ENCODE measurements at regions not wholly inside any gene's neighbourhood (a gene's known extent, or its start where the extent isn't known, plus 50 kb on each side); places are given as distances from the start of the nearest gene placed in this dataset.
"Not testable (repeated sequence)": the region's sequence is repeated elsewhere in the genome, so short reads cannot be mapped to it uniquely, and the experiment has no call there.

DNA sequence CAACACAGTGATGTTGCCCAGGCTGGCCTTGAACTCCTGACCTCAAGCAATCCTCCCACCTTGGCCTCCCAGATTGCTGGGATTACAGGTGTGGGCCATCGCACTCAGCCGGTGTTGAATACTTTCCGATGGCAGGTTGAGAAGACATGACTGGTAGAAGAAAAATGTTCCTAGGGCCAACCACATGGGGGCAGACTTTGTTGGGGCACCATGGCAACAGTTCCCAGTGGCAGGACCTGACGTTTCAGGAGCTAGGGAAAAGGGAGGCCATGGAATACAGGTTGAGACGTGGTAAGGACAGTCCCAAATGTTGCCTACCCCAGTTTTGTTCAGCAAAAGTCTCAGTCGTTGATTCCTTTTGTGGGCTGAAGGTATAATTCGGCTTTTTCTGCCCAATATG is 134.6 kb downstream of the ASMT start:
- Mint-ChIP-seq H3K4me3 (no peak overlapping the region), H3K27ac (no peak overlapping the region), H3K9me3 (peaks cover 8% of the 10 kb centered on the region), H3K27me3 (no peaks in the 10 kb centered on the region), H3K36me3 (peaks cover 32% of the 10 kb centered on the region), H3K4me1 (peaks cover 7% of the 10 kb centered on the region)
- ATAC-seq, result no peak

DNA sequence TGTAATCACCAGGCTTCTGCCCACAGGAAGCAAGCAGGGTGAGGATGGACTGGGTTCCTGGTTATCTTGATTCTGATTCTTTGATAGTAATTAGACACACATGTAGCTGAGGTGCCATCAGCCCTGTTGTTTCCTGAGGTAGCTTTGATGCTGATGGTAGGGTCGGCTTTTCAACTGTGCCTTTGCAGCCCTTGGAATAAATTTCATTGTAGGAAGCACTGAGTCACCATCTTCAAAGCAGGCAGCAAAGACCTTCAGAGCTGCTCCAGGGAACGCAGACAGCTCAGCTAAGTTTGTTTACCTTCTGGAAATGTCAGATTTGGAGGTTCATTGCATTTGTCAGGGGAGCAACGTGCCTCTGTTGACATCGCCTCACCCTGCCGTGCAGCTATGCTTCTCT is 135.4 kb downstream of the ASMT start:
- Mint-ChIP-seq H3K4me3 (no peak overlapping the region), H3K4me1 (peaks cover 7% of the 10 kb centered on the region), H3K36me3 (peaks cover 24% of the 10 kb centered on the region), H3K9me3 (peaks cover 3% of the 10 kb centered on the region), H3K27ac (no peak overlapping the region), H3K27me3 (no peaks in the 10 kb centered on the region)
- ATAC-seq, result no peak

DNA sequence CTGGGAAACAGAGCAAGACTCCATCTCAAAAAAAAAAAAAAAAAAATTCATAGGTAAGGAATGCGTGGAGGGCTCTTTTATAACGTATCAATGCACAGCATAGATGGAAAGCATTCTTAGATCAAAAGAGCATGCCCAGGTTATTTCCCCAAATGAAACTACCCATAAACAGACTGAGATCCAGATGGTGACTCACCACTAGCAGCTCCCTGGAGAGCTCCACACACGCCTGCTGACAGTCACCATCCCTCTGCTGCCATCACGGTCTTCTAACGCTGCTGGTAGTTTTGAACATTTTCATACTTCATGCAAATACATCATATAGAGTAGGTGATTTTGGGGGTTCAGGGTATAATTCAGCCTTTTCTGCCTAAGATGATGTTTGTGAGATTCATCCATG is 136.9 kb downstream of the ASMT start:
- H3K27ac Mint-ChIP-seq, result no peak overlapping the region
- H3K36me3 Mint-ChIP-seq, result peaks cover 20% of the 10 kb centered on the region
- H3K4me3 Mint-ChIP-seq, result no peak overlapping the region
- ATAC-seq, result peak; percentile 56
- H3K27me3 Mint-ChIP-seq, result no peaks in the 10 kb centered on the region
- peaks cover 3% of the 10 kb centered on the region for H3K9me3 Mint-ChIP-seq
- H3K4me1 Mint-ChIP-seq, result peaks cover 7% of the 10 kb centered on the region

DNA sequence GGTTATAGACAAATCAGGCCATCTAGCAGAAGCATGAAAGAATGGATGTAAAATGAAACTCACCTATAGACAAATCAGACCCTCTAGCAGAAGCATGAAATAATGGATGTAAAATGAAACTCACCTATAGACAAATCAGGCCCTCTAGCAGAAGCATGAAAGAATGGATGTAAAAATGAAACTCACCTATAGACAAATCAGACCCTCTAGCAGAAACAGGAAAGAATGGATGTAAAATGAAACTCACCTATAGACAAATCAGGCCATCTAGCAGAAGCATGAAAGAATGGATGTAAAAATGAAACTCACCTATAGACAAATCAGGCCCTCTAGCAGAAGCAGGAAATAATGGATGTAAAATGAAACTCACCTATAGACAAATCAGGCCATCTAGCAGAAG is 137.9 kb downstream of the ASMT start:
- H3K4me3 Mint-ChIP-seq, ATAC-seq, H3K9me3 Mint-ChIP-seq, H3K27me3 Mint-ChIP-seq, H3K27ac Mint-ChIP-seq, H3K4me1 Mint-ChIP-seq: not testable (repeated sequence)
- H3K36me3 Mint-ChIP-seq, result peaks cover 25% of the 10 kb centered on the region

DNA sequence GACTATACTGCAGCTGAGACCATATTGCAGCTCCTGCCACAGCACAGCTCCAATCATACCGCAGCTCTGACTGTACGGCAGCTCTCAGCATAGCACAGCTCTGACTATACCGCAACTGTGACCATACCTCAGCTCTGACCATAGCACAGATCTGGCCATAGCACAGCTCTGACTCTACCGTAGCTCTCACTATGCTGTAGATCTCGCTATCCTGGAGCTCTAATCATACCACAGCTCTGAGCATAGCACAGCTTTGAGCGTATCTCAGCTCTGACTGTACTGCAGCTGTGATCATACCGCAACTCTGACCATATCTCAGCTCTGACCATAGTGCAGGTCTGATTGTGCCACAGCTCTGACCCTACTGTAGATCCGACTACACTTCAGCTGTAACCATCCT is 139.2 kb downstream of the ASMT start:
- no peak overlapping the region for H3K4me3 Mint-ChIP-seq
- ATAC-seq, result no peak
- peaks cover 29% of the 10 kb centered on the region for H3K36me3 Mint-ChIP-seq
- peaks cover 9% of the 10 kb centered on the region for H3K9me3 Mint-ChIP-seq
- H3K27ac Mint-ChIP-seq, result no peak overlapping the region
- H3K4me1 Mint-ChIP-seq, result peaks cover 7% of the 10 kb centered on the region
- H3K27me3 Mint-ChIP-seq, result no peaks in the 10 kb centered on the region

DNA sequence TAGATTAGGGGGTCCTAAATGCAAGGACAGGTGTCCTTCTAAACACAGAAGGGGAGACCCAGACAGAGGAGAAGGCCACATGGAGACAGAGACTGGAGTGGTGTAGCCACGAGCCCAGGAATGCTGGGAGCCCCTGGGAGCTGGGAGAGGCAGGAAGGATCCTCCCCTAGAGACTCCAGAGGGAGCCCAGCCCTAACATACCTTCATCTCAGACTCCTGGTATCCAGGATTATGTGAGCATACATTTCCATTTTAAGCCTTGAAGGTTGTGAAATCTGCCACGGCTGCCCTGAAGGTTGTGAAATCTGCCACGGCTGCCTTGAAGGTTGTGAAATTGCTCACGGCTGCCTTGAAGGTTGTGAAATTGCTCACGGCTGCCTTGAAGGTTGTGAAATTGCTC is 148.4 kb downstream of the ASMT start:
- Mint-ChIP-seq H3K27me3 (no peaks in the 10 kb centered on the region), H3K4me1 (peaks cover 6% of the 10 kb centered on the region), H3K4me3 (no peak overlapping the region), H3K27ac (peak overlapping the region; percentile 22), H3K9me3 (peaks cover 12% of the 10 kb centered on the region), H3K36me3 (peaks cover 34% of the 10 kb centered on the region)
- ATAC-seq, result no peak

DNA sequence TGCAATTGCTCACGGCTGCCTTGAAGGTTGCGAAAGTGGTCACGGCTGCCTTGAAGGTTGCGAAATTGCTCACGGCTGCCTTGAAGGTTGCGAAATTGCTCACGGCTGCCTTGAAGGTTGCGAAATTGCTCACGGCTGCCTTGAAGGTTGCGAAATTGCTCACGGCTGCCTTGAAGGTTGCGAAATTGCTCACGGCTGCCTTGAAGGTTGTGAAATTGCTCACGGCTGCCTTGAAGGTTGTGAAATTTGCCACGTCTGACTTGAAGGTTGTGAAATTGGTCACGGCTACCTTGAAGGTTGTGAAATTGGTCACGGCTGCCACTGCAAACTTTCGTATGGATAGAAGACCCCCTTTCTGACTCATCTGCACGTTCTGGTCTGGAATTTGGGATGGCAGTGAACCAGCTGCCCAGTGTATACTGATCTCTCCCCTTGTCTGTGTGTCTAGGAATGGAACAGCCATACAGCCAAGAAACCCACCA is 150.1 kb downstream of the ASMT start:
- H3K9me3 Mint-ChIP-seq, ATAC-seq, H3K4me1 Mint-ChIP-seq, H3K27me3 Mint-ChIP-seq, H3K4me3 Mint-ChIP-seq: not testable (repeated sequence)
- H3K27ac Mint-ChIP-seq, result peak overlapping the region; percentile 54
- H3K36me3 Mint-ChIP-seq, result peaks cover 24% of the 10 kb centered on the region

DNA sequence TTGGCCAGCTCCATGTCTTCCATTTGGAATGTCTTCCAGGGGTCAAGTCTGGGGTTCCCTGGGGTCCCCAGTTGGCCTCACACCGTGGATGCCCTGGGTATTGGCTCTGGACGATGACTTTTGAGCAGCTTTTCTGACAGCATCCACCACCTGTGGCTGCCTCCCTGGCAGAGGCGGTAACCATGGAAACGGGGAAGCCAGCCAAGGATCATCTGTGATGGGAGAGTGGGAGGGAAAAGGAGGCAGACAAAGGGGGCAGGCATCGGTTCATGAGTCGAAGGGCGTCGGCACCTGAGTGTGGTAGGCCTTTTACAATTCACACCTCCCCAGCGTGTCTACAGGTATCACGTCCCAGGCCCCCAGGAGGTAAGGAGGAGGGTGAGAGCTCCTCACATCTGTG is 152.2 kb downstream of the ASMT start:
- H3K4me1 Mint-ChIP-seq, result peaks cover 6% of the 10 kb centered on the region
- H3K36me3 Mint-ChIP-seq, result peaks cover 25% of the 10 kb centered on the region
- H3K4me3 Mint-ChIP-seq, result no peak overlapping the region
- H3K9me3 Mint-ChIP-seq, result peaks cover 19% of the 10 kb centered on the region
- no peaks in the 10 kb centered on the region for H3K27me3 Mint-ChIP-seq
- no peak overlapping the region for H3K27ac Mint-ChIP-seq
- ATAC-seq, result no peak

DNA sequence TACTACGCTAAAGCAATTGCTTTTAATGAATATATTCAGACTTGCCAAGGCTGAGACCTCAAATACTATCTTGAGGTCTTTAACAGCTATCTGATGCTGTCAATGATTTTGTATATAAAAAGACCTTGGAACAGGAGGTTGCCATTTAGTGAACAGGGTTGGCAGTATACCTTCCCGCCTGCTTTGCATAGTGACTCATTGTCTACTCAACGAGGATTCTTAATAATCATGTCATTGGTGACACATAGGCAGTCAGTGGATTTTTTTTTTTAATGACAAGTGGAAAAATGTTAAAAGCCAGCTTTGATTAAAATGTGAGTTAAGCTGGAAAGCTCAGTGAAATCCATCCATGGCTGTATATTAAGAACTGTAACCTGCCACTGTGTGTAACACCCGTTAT is 164.0 kb downstream of the ASMT start:
- H3K36me3 Mint-ChIP-seq, result peaks cover 12% of the 10 kb centered on the region
- H3K9me3 Mint-ChIP-seq, result peaks cover 3% of the 10 kb centered on the region
- no peaks in the 10 kb centered on the region for H3K4me1 Mint-ChIP-seq
- H3K27ac Mint-ChIP-seq, result no peak overlapping the region
- H3K27me3 Mint-ChIP-seq, result no peaks in the 10 kb centered on the region
- H3K4me3 Mint-ChIP-seq, result no peak overlapping the region
- no peak for ATAC-seq

DNA sequence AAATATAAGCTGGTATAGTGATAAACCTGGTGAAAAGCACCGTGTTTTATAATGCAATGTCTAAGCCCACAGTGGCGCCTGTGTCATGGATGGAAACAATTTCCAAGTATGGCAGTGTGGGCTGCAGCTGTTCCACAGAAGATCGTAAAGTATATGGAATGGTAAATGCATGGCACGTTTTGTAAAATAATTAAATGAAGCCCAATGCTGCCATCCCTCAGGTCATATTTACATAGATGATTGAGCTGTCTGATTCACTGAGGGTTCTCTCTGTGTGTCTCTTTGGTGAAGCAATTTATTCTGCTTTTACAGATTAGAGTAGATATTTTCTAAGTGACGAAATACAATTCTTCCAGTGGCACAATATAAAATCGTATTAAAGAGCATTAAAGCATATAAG is 164.8 kb downstream of the ASMT start:
- Mint-ChIP-seq H3K36me3 (peaks cover 12% of the 10 kb centered on the region), H3K27me3 (no peaks in the 10 kb centered on the region), H3K9me3 (peaks cover 3% of the 10 kb centered on the region), H3K4me1 (no peaks in the 10 kb centered on the region), H3K4me3 (no peak overlapping the region), H3K27ac (no peak overlapping the region)
- no peak for ATAC-seq

DNA sequence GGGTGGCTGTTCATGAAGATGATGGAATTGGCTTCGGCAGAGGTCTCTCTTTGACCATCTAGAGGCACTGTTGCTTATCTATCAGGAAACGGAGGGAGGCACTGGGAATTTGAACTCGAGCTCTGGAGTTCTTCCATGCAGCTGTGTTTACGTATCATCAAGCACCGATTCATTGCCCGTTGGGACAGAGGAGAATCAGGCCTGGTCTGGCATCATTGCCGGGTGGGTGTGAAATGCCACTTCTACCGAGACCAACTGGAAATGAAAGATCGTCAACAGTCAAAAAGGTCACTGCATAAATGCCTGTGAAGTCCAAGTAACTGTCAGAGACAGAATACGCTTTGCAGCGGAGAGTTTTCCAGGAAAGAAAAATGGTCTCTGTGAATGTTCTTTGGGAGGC is 166.9 kb downstream of the ASMT start:
- Mint-ChIP-seq H3K4me3 (no peak overlapping the region), H3K27ac (no peak overlapping the region), H3K27me3 (no peaks in the 10 kb centered on the region), H3K4me1 (no peaks in the 10 kb centered on the region), H3K9me3 (peaks cover 6% of the 10 kb centered on the region), H3K36me3 (peaks cover 12% of the 10 kb centered on the region)
- ATAC-seq, result no peak

DNA sequence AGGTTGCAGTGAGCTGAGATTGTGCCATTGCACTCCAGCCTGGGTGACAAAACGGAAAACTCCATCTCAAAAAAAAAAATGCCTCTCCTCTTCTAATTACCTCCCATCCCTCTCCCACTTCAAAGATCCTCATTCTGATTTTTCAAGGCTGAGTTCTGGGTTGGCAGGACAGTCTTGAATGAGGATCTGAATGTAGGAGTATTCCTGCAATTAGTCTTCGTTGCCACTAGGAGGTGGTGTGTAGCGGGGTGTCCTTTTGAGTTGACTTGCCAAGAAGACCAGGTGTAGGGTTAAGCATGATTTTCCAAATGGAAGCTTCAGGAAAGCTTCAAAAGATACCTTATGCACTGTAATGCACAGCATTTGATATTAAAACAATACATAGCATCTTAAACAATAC is 169.9 kb downstream of the ASMT start:
- no peak for ATAC-seq

DNA sequence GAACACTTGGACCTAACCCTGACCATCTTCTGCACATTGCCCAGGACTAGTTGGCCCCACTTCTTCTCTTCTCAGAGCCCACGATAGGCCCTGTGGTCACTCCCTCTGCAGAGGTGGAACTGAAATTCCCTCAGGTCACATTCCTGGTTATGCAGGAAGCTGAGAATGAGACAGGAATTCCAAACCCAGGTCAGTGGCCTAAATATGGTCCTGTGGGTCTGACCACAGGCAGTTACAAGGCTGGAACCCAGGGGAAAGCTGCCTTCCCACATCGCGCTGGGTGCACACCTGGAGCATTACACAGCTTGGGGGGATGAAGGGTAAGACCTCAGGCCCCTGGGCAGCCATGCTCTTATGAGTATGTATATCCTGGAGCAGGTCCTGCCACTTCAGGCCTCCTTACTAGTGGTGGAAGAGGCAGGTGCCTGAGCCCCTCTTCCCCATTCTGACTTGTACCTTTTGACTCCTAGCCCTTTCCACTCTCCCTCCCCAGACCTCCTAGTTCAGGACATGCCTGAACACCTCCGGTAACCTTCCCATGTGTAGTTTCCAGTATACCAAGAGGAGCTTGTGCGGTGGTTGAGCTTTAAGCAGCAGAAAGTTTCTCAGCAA is 173.5 kb downstream of the ASMT start:
- Mint-ChIP-seq H3K4me1 (no peaks in the 10 kb centered on the region), H3K27ac (no peak overlapping the region), H3K27me3 (no peaks in the 10 kb centered on the region), H3K36me3 (peaks cover 5% of the 10 kb centered on the region), H3K4me3 (no peak overlapping the region), H3K9me3 (peaks cover 6% of the 10 kb centered on the region)
- ATAC-seq, result no peak

More for the DNA sequence above, 169.9 kb downstream of the ASMT start:
- Mint-ChIP-seq H3K4me3 (no peak overlapping the region), H3K27ac (no peak overlapping the region), H3K9me3 (peaks cover 6% of the 10 kb centered on the region), H3K4me1 (no peaks in the 10 kb centered on the region), H3K36me3 (peaks cover 12% of the 10 kb centered on the region), H3K27me3 (no peaks in the 10 kb centered on the region)

DNA sequence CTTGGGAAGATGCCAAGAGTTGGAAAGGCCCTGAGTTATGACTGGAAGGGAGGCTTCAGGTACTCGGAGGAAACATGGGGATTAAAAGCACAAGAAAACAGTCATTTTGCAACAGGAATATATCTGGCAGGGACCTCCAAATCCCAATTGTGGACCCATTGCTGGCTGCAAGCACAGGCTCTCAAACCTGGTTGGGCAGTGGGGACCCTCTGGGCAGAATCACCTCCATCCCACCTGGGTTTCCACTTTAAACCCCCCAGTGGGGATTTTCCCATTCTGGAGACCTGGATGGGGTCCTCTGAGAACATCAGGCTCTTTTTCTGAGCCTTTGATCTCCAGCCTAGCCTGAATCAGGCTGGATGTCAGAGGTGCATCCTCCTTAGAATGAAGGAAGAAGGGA is 177.8 kb downstream of the ASMT start:
- no peak for ATAC-seq
- no peak overlapping the region for H3K27ac Mint-ChIP-seq
- no peaks in the 10 kb centered on the region for H3K9me3 Mint-ChIP-seq
- H3K36me3 Mint-ChIP-seq, result no peaks in the 10 kb centered on the region
- no peaks in the 10 kb centered on the region for H3K4me1 Mint-ChIP-seq
- H3K27me3 Mint-ChIP-seq, result no peaks in the 10 kb centered on the region
- no peak overlapping the region for H3K4me3 Mint-ChIP-seq

DNA sequence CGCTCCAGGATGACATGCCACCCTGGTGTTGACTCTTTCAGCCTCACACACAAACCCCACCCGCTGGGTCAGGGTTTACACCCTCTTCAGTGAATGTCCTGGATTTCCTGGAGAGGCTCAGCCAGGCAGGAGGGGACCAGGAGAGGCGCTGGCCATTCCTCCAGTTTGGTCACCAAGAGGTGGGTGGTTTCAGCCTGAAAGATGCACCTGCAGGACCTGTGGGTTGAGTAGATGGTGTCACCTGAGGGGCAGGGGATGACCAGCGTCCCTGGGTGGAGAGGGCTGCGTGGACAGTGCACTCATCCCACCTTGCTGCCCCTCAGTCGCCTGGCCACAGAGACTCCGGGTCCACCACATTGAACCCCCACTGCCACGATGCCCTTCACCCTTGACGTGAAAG is 179.7 kb downstream of the ASMT start:
- H3K27ac Mint-ChIP-seq, result no peak overlapping the region
- no peaks in the 10 kb centered on the region for H3K4me1 Mint-ChIP-seq
- no peak for ATAC-seq
- no peaks in the 10 kb centered on the region for H3K27me3 Mint-ChIP-seq
- H3K9me3 Mint-ChIP-seq, result no peaks in the 10 kb centered on the region
- no peaks in the 10 kb centered on the region for H3K36me3 Mint-ChIP-seq
- H3K4me3 Mint-ChIP-seq, result no peak overlapping the region

DNA sequence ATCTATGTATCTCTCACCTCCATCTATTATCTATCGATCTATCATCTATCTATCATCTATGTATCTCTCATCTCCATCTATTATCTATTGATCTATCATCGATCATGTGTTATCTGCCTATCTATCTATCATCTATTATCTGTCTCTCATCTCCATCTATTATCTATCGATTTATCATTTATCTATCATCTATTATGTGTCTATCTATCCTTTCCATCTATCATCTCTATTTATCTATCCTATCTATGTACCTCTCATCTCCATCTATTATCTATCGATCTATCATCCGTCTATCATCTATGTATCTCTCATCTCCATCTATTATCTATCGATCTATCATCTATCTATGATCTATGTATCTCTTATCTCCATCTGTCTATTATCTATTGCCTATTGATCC is 188.1 kb downstream of the ASMT start:
- Mint-ChIP-seq H3K4me3 (no peak overlapping the region), H3K4me1 (no peaks in the 10 kb centered on the region), H3K36me3 (no peaks in the 10 kb centered on the region), H3K27ac (no peak overlapping the region), H3K27me3 (no peaks in the 10 kb centered on the region), H3K9me3 (no peaks in the 10 kb centered on the region)
- no peak for ATAC-seq

DNA sequence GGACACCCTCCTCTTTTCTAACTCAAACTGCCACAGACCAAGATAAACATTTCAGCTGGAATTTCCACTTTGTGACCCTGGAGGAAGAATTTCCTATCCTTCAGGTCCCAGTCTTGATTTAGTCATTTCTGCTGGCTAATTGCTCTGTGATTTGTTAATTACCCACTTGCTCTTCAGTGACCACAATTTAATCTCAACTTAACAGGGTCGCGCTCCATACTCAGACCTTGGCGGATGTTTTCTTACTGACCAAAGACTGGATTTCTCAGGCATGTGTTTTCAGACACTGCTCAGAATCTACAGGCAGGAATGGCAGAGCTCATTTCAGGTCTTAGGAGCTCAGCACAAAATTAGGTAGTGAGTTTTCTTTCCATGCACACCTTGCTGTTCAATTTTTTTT is 188.9 kb downstream of the ASMT start:
- H3K4me1 Mint-ChIP-seq, result no peaks in the 10 kb centered on the region

More for the DNA sequence above, 188.9 kb downstream of the ASMT start:
- no peaks in the 10 kb centered on the region for H3K27me3 Mint-ChIP-seq
- H3K4me3 Mint-ChIP-seq, result no peak overlapping the region
- H3K36me3 Mint-ChIP-seq, result no peaks in the 10 kb centered on the region
- ATAC-seq, result no peak
- H3K9me3 Mint-ChIP-seq, result no peaks in the 10 kb centered on the region
- no peak overlapping the region for H3K27ac Mint-ChIP-seq

All from stimulated activated memory B cell treated with anti-CD40 and anti-IgM and Interleukin-4, amounts not matched to agents 10 μg/mL and 1 μg/mL and 100 μg/mL, for 72 hours (primary cell).